ENCODE measurements at regions not wholly inside any gene's neighbourhood (a gene's known extent, or its start where the extent isn't known, plus 50 kb on each side); places are given as distances from the start of the nearest gene placed in this dataset.

DNA sequence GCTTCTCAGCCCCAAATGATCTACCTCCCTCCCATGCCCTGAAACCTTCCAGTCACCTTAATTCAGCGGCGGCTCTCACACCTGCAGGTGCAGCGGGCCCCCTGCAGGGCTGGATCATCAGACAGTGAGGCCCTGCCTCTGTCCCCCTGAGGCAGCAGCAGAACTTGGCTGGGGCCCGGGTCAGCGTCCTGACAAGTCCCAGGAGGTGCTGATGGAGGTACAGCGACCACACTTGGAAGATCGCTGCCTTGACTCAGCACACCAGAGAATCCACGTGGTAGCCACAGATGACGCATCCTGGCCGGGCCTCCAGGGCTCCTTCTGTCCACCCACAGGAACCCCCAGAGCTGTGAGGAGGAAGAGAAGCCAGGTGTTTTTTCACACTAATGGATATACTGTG lies 116.4 kb upstream of the THBS2 start:
- TF ChIP-seq CTCF (IDR thresholded peaks at IDR 0.05): no peak
- peaks cover 6% of the 10 kb centered on the region for H3K36me3 Mint-ChIP-seq (ENCODE audit: low read depth)
- DNase-seq (ENCODE audit: low spot score): no peak
- H3K27ac Mint-ChIP-seq (ENCODE audit: unreplicated experiment): no peak overlapping the region
- no peak overlapping the region for H3K4me3 Mint-ChIP-seq (ENCODE audit: unreplicated experiment)
- no peaks in the 10 kb centered on the region for H3K27me3 Mint-ChIP-seq (ENCODE audit: low read depth)
- H3K9me3 Mint-ChIP-seq (ENCODE audit: low read depth): peaks cover 15% of the 10 kb centered on the region
- peaks cover 3% of the 10 kb centered on the region for H3K4me1 Mint-ChIP-seq (ENCODE audit: low read depth)

GRCh38 chr6:169368200-169368599 lies 114.6 kb upstream of the THBS2 start:
- Mint-ChIP-seq H3K4me1 (ENCODE audit: low read depth) (peaks cover 3% of the 10 kb centered on the region), H3K4me3 (ENCODE audit: unreplicated experiment) (no peak overlapping the region), H3K27me3 (ENCODE audit: low read depth) (no peaks in the 10 kb centered on the region), H3K36me3 (ENCODE audit: low read depth) (peaks cover 2% of the 10 kb centered on the region), H3K27ac (ENCODE audit: unreplicated experiment) (no peak overlapping the region), H3K9me3 (ENCODE audit: low read depth) (peaks cover 4% of the 10 kb centered on the region)
- no peak for DNase-seq (ENCODE audit: low spot score)
- no peak for TF ChIP-seq CTCF (IDR thresholded peaks at IDR 0.05)

GRCh38 chr6:169367507-169367906 lies 113.9 kb upstream of the THBS2 start:
- H3K27me3 Mint-ChIP-seq (ENCODE audit: low read depth): no peaks in the 10 kb centered on the region
- H3K4me1 Mint-ChIP-seq (ENCODE audit: low read depth): peaks cover 3% of the 10 kb centered on the region

DNA sequence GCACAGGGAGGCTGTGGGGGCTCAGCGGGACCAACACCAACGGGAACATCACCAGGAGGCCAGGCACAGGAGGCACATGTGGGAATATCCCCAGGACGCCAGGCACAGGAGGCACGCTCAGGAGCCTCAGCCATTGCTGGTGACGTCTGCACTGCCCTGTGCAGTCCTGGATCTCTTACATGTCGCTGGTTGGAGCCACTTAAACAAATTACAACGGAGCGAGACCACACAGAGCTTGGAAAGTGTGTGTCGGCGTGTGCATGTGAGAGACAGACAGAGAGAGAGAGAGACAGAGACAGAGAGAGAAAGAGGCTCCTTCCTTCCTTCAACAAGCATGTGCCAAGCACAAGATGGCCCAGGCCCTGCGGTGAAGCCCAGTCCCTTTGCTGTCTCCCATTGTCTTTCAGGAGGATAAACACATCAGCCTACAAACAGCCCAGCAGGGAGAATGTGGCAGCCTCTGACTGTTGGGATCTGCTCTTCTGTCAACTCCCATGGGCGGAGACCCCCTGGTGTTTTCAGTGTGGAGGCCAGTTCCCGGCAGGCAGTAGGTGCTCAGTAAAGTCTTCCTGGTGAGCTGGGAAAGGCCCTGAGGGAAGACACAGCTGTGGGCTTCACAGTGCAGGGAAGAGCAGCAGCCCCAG lies 112.7 kb upstream of the THBS2 start:
- no peak for TF ChIP-seq CTCF (IDR thresholded peaks at IDR 0.05)
- Mint-ChIP-seq H3K27me3 (ENCODE audit: low read depth) (no peaks in the 10 kb centered on the region), H3K4me1 (ENCODE audit: low read depth) (peaks cover 3% of the 10 kb centered on the region), H3K27ac (ENCODE audit: unreplicated experiment) (no peak overlapping the region), H3K4me3 (ENCODE audit: unreplicated experiment) (no peak overlapping the region), H3K9me3 (ENCODE audit: low read depth) (peaks cover 4% of the 10 kb centered on the region), H3K36me3 (ENCODE audit: low read depth) (peaks cover 2% of the 10 kb centered on the region)
- no peak for DNase-seq (ENCODE audit: low spot score)

More at GRCh38 chr6:169367507-169367906, 113.9 kb upstream of the THBS2 start:
- peaks cover 4% of the 10 kb centered on the region for H3K9me3 Mint-ChIP-seq (ENCODE audit: low read depth)
- peaks cover 2% of the 10 kb centered on the region for H3K36me3 Mint-ChIP-seq (ENCODE audit: low read depth)
- H3K27ac Mint-ChIP-seq (ENCODE audit: unreplicated experiment): no peak overlapping the region
- no peak for TF ChIP-seq CTCF (IDR thresholded peaks at IDR 0.05)
- H3K4me3 Mint-ChIP-seq (ENCODE audit: unreplicated experiment): no peak overlapping the region
- DNase-seq (ENCODE audit: low spot score): no peak

DNA sequence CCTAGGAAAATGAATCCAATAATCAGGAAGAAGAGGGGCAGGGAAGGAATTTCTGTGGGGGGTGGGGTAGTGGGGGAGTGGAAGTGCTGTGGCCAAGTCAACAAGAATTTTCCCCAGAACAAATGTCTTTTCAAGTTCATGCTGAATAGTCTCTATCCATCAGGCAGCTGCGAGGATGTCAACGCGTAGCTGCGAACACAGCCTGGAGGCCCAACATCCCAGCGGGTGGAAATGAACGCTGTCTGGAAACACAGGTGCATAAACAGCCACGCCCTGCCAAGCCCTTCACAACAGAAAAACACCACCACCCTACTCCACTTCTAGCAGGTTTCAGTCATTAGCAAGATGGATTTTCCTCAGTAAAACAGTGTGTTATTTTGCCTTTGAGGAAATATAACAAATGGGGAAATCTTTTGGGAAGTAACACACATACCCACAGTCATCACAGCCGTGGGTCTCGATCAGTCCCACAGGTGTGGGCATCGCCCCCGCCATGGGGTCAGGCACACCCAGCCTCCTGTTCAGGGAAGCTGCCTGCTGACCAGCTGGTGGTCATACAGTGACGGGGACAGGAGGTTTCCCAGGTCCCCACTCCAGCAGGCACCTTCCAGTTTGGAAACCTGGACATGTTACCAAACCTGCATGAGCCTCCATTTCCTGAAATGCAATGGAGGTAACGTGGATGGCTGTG lies 112.1 kb upstream of the THBS2 start:
- Mint-ChIP-seq H3K9me3 (ENCODE audit: low read depth) (peaks cover 4% of the 10 kb centered on the region), H3K27me3 (ENCODE audit: low read depth) (no peaks in the 10 kb centered on the region), H3K4me3 (ENCODE audit: unreplicated experiment) (no peak overlapping the region), H3K4me1 (ENCODE audit: low read depth) (peaks cover 3% of the 10 kb centered on the region), H3K36me3 (ENCODE audit: low read depth) (peaks cover 2% of the 10 kb centered on the region), H3K27ac (ENCODE audit: unreplicated experiment) (no peak overlapping the region)
- DNase-seq (ENCODE audit: low spot score): no peak
- no peak for TF ChIP-seq CTCF (IDR thresholded peaks at IDR 0.05)
